H4 (cell line): ENCODE measurements at regions not wholly inside any gene's neighbourhood (a gene's known extent, or its start where the extent isn't known, plus 50 kb on each side); places are given as distances from the start of the nearest gene placed in this dataset.
"Not testable (repeated sequence)": the region's sequence is repeated elsewhere in the genome, so short reads cannot be mapped to it uniquely, and the experiment has no call there.

Experiments
- DNase-seq: peaks from one replicate; pipeline ENCODE4 v3.0.0-alpha.2; 2015; ENCODE audit warnings: low spot score

DNA sequence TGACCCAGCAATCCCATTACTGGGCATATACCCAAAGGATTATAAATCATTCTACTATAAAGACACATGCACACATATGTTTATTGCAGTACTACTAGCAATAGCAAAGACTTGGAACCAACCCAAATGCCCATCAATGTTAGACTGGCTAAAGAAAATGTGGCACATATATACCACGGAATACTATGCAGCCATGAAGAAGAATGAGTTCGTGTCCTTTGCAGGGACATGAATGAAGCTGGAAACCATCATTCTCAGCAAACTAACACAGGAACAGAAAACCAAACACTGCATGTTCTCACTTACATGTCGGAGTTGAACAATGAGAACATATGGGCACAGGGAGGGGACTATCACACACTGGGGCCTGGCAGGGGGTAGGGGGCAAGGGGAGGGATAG lies 183.0 kb downstream of the HACE1 start:
- DNase-seq: not testable (repeated sequence)

DNA sequence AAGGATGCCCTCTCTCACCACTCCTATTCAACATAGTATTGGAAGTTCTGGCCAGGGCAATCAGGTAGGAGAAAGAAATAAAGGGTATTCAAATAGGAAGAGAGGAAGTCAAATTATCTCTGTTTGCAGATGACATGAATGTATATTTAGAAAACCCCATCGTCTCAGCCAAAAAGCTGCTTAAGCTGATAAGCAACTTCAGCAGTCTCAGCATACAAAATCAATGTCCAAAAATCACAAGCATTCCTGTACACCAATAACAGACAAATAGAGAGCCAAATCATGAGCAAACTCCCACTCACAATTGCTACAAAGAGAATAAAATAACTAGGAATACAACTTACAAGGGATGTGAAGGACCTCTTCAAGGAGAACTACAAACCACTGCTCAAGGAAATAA lies 184.6 kb downstream of the HACE1 start:
- not testable (repeated sequence) for DNase-seq

DNA sequence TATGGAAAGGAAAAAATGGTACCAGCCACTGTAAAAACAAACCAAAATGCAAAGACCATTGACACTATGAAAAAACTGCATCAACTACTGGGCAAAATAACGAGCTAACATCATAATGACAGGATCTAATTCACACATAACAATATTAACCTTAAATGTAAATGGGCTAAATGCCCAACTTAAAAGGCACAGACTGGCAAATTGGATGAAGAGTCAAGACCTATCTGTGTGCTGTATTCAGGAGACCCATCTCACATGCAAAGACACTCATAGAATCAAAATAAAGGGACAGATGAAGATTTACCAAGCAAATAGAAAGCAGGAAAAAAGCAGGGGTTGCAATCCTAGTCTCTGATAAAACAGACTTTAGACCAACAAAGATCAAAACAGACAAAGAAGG lies 186.6 kb downstream of the HACE1 start:
- DNase-seq: not testable (repeated sequence)

DNA sequence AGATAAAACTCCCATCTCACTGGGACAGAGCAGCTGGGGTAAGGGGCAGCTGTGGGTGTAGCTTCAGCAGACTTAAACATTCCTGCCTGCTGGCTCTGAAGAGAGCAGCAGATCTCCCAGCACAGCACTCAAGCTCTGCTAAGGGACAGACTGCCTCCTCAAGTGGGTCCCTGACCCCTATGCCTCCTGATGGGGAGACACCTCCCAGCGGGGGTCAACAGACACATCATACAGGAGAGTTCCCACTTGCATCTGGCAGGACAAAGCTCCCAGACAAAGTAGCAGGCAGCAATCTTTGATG lies 188.2 kb downstream of the HACE1 start:
- DNase-seq: not testable (repeated sequence)

DNA sequence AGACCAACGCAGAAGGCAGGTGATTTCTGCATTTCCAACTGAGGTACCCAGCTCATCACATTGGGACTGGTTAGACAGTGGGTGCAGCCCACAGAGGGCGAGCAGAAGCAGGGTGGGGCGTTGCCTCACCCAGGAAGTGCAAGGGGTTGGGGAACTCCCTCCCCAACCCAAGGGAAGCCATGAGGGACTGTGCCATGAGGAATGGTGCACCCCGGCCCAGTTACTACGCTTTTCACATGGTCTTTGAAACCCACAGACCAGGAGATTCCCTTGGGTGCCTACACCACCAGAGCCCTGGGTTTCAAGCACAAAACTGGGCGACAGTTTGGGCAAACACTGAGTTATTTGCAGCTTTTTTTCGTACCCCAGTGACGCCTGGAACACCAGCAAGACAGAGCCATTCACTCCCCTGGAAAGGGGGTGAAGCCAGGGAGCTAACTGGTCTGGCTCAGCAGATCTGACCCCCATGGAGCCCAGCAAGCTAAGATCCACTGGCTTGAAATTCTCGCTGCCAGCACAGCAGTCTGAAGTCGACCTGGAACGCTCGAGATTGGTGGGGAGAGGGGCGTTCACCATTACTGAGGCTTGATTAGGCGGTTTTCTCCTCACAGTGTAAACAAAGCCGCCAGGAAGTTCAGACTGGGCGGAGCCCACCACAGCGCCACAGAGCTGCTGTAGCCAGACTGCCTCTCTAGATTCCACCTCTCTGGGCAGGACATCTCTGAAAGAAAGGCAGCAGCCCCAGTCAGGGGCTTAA lies 188.7 kb downstream of the HACE1 start:
- DNase-seq: peak; percentile 44

DNA sequence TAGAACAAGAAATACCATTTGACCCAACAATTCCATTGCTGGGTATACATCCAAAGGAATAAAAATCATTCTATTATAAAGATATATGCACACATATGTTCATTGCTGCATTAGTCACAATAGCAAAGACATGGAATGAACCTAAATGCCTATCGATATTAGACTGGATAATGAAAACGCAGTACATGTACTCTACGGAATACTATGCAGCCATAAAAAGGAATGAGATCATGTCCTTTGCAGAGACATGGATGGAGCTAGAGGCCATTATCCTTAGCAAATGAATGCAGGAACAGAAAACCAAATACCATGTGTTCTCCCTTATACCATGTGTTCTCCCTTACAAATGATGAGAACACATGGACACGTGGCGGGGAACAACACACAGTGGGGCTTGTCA lies 190.2 kb downstream of the HACE1 start:
- DNase-seq: no peak

DNA sequence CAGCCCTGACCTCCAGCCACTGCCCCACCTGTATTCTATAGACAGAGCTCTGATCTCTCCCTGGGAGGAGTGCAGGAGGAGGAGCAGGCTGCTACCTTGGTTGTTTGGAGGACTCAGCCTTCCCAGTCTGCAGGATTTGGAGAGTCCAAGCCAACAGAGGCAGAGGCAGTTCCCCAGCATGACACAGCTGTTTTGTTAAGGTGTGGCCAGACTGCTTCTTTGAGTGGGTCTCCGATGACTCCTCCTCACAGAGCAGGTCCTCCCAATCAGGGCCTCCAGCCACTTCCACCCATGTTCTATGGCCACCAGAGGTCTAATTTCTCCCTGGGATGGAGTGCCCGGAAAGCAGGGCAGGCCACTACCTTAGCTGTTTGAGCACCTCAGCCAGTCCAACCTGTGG lies 203.5 kb downstream of the HACE1 start:
- DNase-seq: peak; percentile 3

DNA sequence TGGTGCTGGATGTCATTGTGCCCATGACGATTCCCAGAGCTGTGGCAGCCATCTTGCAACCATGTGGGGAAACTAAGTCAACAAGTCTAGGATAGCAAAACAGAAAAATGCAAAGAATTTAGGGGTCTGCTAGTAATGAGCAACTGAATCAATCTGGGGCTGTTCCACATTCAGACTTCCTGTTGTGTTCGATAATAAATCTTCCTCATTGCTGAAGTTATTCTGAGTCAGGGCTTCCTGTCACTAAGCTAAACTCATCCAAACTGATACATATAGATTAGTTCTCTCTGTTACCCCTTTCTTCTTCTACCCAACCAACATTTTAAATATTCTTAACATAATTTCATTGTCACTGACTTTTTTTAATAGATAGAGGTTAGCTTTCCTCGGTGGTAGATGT lies 205.9 kb downstream of the HACE1 start:
- no peak for DNase-seq

DNA sequence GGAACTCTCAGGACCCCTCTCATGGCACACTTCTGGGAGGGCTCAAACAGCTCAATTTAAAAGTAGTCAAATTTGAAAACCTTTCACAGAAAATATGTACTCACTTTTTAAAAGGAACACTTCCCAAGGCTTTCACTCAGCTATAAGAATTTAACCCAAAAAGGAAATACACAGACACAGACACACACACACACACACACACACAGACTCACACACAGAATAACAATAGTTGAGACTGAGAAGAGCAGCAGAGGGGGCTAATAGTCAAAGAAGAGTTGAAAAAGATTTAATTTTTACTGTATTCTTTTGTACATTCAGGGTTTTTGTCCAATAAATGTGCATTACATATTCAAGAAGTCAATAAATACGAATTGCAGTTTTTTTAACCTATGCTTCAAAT lies 211.4 kb downstream of the HACE1 start:
- DNase-seq: no peak

DNA sequence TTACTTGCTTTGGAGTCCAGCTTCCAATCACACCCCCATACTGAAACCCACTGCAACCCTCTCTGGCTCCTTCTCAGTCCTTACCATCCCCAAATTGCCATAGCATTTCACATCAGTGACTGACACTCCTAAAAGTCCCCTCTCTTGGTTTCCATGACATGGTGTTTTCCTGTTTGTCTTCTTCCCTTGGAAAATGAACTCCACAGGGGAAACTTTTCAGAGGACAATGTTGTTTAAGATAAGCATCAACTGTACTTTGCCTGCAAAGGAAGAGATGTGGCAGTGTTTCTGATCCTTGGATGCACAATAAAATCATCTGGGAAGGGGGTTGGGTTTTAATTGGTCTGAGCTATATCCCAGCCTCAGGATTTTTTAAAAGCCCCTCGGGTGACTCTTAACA lies 214.9 kb downstream of the HACE1 start:
- no peak for DNase-seq

DNA sequence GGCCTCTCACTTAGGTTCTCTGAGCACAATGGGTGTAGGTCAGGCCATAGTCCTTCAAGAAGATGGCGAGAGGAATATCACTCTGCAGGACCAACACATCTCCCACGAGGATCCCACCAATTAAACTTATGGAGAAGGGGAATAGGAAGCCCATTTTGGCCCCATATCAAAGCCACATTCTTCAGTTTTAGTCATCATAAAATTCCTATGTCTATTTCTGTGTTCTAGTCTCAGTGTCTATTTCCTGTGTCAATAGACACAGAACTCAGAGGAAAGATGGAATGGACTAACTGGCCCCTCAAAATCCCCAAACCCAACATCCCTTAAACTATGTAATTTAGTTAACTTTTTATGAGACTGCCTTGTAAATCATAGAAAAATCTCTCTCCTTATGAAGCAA lies 216.8 kb downstream of the HACE1 start:
- no peak for DNase-seq

DNA sequence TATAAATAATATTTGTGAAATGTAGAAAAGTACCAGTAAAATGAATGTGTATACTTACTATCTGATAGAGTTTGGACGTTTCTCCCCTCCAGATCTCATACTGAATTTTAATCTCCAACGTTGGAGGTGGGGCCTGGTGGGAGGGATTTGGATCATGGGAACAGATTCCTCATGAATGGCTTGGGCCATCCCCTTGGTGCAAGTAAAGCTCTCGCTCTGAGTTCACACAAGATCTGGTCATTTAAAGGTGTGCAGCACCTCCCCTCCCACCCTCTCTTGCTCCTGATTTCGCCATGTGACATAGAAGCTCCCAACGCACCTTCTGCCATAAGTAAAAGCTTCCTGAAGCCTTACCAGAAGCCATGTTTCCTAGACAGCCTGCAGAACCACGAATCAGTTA lies 219.0 kb downstream of the HACE1 start:
- no peak for DNase-seq

DNA sequence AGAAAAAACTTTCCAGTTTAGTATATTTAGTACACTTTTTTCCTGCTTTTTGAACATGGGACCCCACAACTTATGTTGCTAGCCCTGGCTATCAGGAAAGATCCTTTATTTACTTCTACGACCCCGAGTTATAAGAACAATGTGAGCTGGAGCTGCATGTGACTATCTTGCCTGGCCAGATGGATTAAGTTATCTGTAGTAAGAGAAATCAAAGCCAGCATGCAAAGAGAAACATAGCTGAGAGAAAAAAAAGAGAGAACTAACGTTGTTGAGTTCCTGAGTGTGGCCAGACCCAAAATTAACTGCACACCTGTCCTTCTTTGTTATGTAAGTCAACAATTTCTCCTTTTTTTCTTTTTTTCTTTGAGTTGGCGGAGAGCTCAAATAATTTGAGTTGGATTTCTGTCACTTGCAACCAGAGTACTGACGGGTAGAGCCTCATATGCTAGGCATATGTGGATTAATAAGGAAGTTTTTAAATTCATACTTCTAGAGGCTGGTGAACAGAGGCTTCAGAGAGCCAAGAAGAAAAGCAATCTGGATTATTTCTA lies 219.5 kb downstream of the HACE1 start:
- DNase-seq: no peak

DNA sequence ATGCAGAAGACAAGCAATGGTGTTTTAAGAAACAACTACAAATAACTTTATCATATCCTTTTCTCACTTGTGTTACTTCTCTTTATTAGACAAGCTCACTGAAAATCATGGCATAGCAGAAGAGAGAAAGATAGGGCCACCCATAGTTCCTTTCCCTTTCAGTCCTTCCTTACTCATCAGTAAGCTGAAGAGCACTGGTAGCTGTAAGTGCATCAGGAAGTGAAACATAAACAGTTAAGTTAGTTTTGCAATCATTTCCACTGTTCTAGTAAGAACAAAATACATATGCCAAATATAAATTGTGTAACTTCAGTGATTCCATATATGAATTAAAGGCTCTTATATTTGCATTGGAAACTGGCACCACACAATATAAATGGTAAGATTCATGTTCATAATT lies 220.1 kb downstream of the HACE1 start:
- DNase-seq: peak; percentile 19

DNA sequence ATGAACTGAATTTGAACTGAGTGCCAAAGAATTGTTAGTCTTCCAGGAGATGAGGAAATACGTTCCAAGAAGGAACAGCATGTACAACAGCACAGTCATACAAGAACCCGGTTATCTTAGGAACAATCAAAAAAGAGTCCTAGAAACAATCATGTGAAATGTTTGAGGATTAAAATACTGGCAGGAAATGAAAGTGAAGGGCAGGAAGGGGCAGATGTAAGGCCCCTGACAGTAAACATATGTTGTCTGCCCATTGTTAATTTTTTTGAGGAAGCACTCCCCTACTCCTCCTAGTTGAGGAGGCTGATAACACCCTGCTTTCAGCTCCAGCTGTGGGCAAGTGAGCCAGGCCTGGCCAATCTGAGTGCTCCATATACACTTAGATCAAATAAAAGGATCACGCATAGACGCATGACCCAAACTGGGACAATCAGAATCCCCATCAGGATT lies 220.9 kb downstream of the HACE1 start:
- DNase-seq: no peak

DNA sequence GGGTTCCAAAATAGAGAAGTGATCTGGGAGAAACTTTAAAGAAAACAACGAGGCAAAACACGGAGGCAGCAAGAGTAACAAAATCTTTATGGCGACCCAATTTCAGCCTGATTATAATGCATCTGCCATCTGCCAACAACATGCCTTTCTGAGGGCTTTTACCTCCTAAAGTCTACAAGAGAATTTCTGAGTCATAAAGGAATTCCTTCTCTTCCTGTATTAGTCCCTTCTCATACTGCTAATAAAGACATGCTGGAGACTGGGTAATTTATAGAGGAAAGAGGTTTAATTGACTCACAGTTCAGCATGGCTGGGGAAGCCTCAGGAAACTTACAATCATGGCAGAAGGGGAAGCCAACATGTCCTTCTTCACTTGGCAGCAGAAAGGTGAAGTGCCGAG lies 226.6 kb downstream of the HACE1 start:
- DNase-seq: no peak

DNA sequence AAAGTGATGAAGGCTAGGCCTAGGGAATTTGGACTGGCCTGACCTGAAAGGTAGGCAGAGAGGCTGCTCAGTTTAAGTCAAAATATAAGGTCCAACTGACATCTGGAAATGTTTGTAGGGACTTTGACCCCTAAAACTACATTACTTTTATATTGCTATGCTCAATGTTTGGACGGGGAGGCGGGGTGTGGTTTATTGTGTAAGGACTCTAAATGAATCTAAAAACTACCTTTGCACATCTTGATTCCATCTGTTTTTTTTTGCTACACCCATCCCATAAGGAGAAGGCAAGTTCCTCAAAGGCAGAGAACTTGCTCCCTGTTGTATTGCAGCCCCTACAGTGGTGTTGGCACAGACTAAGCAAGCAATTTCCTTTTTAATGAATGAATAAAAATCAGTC lies 227.1 kb downstream of the HACE1 start:
- no peak for DNase-seq

DNA sequence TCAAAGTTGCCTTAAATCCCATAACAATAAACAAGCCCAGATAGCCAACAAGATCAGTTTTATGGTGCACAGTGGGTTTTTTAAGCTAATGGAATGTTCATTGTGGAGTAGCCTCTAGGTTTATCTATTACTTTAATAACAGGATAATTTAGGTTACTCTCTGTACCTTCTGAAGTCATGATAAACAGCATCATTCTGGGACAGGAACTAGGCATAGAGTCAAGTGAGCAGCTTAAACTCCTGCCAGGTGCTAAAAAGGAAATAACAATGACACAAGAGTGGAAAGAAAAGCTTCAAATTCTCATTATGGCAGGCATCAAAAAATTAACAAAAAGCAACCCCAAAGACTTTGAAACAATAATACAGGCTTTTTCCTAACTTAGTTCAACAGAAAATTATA lies 228.8 kb downstream of the HACE1 start:
- no peak for DNase-seq

DNA sequence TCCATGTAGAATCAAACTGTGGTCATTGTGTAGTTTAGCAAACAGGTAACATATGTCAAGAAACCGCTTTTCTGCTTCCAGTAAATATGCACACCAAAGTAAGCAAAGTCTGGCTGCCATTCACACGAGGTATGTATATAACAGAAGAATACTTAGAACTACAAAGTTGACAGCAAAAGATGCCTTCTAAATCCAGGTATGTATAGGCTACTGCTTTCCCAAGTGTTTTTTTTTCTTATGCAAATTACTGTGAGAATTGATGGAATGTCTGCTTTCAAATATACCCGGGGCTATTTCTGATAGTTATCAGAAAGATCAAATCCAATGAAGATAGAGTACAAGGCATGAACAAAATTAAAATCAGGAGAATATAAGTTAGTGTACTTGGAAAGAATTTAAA lies 229.2 kb downstream of the HACE1 start:
- DNase-seq: no peak

DNA sequence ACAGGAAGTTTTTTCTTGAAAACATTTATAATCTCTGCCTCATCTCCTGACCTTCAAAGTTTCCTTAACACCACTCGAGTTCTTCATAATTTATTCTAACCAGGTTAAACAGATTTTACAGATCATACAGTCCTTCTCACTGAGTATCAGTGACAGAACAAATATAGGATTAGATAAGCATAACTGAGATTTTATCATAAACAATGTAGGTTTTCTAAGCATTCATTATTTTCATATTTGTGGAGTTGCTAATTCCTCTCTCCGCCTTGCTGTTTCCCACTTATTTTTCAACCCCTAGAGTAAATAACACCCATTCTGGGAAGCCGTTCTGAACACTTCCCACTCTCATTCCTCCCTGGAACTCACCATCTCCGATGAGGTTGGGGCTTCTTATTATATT lies 229.9 kb downstream of the HACE1 start:
- DNase-seq: no peak

DNA sequence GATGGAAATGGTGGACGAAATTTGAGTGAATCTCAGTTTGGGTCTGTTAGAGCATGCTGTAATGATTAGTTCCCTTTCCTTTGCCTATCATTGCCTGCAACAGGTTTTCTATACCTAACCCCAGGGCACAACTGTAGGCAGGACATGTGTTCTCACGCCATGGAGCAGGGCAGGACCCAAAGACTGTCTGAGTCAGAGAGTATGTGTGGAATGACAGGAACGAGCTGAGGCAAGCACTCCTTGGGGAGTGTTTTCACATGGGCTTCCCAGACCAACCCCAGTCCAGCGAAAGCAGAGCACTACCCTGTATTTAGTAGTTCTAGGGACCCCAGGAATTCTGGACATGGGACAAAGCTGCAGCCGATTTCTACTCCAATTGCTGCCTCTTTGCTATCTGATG lies 234.2 kb downstream of the HACE1 start:
- peak; percentile 50 for DNase-seq

DNA sequence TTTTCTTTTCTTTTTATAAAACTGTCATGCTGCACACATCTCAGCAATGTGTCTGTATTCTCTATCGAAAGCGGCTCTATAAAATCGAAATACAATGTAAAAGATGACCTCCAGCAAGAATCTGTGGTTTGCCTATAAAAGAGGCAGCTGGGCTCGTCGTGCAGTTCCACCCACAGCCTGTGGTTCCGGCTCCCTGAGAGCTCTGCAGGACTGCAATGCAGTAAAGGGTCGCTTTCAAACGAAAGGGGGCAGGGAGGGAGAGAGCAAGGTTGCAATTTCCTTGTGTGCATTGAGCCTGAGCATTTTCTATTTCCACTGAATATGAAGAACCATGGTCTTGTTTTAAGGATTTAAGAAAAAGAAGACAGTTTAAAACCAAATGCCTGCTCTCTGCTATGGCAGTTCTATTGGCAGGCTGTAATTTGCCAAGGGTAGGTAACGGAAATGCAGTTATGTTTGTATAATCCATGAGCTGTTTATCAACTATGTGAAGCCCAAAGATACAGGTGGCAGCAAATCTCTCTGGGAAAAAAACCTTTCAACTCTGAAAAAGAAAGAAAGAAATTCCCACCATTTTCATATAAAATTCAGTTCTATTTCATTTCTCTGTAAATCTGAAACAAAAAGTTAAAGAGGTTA lies 236.5 kb downstream of the HACE1 start:
- DNase-seq: peak; percentile 14

DNA sequence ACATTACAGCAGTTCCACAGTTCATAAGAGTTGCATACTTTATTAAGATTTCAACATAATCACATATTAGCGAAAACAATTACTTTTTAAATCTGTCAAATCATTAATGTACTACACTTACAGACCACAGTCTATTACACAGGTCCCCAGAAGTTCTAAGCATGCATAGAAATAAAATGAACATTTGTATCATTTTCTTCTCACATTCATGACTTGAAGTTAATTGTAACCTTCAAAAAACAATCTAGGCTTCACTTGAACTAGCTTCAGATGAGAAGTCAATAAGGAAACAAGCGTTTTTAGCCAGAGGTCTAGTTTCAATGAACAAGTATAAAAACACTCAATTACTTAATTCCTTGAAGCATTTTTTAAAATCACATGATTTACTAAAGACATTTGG lies 238.3 kb downstream of the HACE1 start:
- no peak for DNase-seq

DNA sequence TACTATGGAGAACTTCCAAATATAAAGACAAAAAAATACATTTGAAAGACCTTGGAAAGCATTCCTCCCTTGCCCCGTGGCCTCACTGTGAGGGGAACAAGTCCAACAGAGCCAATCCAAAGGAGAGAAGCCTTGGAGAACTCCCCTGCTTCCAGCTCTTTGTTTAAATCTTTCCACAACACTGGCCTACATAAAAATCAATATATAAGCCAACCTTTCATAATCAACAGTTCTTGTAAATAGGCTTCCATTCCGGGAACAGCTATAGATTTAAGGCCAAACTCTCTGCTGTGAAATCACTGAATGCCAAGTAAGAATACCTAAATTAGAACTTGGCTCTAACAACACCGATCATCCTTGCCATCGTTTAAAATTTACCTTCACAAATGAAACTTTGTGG lies 242.1 kb downstream of the HACE1 start:
- DNase-seq: no peak
